SKM-1 (cell line): ENCODE measurements at regions not wholly inside any gene's neighbourhood (a gene's known extent, or its start where the extent isn't known, plus 50 kb on each side); places are given as distances from the start of the nearest gene placed in this dataset.

Experiments
- DNase-seq: peaks from one replicate; lab custom pipeline; 2025; ENCODE audit not compliant: unreplicated experiment; lab: John Stamatoyannopoulos, UW

DNA sequence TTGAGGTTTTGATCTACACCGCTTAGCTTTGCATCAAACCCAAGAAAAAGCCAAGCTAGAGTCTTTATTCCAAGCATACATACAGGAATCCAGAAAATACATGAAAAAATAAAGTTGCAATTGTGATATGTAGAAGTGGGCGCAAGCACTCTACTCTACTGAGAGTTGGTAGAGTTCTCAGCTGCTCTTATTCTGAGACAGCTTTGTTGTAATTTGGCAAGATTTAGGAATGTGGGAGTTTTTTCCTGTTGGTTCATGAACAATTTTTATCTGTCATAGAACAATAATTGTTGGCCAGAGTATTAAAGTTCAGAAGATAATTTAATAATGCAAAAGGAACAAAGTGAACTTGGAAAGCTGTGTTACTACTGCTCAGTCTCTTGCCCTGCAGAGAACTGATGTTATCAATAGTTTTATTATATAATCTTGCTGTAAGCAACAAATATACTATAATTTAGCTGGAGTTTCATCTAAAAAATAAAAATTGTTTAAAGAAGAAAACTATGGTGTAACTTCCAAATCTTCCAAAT is 302.0 kb upstream of the RND3 start:
- DNase-seq, result no peak

DNA sequence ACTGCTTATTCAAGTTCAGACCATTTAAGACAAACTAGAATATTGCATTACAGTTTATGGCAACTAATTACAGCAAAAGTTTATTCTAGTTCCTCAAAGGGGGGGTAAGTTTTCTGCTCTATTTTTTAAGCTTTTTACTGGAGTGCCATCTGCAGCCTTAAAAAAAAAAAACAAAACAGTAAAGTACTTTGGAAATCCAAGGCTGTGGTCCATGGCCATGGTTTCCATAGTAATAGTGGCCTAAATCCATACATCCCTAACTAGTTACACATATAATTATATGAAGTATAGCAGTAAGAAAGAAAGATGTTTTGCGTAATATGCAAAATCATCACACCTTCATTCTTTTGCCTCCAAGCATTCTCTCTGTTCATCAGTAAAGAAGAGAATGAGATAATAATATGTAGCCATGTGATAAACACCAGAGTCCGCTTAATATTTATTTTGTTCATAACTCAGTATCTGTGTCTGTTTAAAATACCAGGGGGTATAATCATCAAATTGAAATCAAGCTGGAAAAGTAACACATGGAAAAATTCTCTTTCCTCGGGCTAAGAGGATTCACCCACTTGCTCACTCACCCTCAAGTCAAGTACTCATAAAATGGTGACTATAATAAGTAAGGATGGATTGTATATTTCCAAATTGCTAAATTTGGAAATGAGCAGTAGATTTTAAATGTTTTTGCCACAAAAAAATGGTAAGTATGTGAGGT is 301.1 kb upstream of the RND3 start:
- DNase-seq, result no peak

- no peak for DNase-seq
These were observed 300.1 kb upstream of the RND3 start for GRCh38 chr2:150787353-150788093.

DNA sequence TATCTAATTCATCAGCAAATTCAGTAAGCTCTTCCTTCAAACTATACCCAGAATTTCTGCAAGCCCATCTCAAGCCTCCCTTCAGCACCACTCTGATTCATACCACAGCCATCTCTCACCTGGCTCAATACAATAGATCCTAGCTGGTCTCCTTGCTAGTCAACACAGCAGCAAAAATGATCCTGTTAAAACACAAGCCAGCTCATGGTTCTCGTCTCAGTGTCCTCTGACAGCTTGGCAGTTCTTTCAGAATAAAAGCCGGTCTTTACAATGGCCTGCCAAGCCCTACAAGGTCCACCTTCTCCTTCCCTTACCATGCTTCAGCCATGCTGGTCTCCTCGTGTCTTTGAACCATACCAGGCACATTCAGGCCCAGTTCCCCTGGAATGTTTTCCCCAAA is 296.9 kb upstream of the RND3 start:
- no peak for DNase-seq

GRCh38 chr2:150783896-150784295 is 296.4 kb upstream of the RND3 start:
- DNase-seq, result no peak

GRCh38 chr2:150783015-150783414 is 295.5 kb upstream of the RND3 start:
- no peak for DNase-seq

GRCh38 chr2:150782613-150783012 is 295.1 kb upstream of the RND3 start:
- DNase-seq, result no peak

- no peak for DNase-seq
These were observed 293.7 kb upstream of the RND3 start for GRCh38 chr2:150781142-150781541.

GRCh38 chr2:150778828-150779227 is 291.4 kb upstream of the RND3 start:
- no peak for DNase-seq

DNA sequence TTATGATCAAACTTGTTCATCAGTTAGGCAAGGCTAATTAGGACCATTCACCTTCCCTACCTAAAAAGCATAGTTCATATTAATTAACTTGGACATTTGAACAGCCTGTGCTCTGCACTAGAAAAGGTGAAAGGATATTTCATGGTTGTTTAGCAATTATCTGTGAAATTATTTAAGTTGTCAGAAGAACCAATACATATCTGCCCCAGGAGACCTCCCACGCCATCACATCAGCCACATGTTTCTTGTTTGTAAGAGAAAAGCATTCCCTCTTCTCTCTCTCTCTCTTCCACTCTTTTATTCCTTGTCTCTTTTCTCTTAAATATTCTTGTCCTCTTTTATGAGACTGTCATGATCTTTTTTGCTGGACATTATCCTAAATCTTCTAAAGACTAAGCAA is 282.0 kb upstream of the RND3 start:
- DNase-seq, result no peak

- no peak for DNase-seq
These were observed 280.7 kb upstream of the RND3 start for GRCh38 chr2:150767991-150768746.

- no peak for DNase-seq
These were observed 275.1 kb upstream of the RND3 start for GRCh38 chr2:150762571-150762970.

DNA sequence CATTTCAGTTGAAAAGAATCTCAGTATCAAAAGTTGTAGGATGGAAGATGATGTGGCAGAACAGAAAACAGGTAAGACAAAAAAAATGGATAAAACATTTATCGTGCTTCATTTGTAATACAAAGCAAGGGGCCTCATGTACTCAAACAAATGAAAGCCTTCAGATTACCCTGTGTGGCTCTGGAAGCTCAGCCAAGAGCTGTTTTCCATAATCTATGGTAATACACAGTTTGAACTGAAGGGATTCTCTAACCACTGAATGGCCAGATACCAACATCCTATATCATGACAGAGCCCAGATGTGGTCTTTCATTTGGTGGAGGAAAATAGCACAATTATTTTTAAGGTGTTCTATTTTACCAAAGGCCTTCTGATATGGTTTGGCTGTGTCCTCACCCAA is 272.1 kb upstream of the RND3 start:
- no peak for DNase-seq

GRCh38 chr2:150759106-150759505 is 271.6 kb upstream of the RND3 start:
- DNase-seq, result no peak

DNA sequence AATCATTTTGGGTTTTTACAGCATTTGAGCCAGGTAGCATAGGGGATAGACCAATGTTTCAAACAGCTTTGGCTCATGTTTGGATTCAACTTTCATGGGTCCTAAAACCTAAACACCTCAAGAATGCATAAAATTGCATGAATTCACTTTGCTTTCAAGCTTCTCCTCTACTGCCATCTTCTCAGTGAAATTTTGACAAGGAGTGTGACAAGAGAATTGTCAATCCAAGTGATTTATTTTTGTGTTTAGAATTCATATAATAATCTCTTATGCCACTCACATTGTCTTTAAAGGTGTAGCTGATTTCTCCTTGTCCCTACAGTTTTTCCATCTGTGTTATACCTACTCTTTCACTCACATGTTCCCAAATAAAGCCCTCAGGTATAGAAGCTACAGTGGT is 264.8 kb upstream of the RND3 start:
- no peak for DNase-seq

DNA sequence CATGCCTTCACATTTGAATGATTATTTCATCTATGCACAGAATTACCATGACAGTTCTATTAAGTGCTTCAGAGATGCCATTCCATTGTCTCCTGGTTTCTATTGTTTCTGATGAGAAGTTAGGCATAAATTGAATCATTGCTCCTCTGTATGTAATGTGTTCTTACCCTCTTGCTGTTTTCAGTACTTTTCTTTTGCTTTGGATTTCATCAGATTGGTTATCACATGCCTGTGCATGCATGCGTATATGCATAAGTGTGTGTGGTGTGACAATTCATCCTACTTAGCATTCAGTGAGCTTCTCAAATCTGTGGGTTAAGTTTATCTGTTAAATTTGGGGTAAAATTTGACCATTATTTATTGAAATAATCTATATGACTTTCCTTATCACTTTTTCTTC is 263.3 kb upstream of the RND3 start:
- no peak for DNase-seq

- no peak for DNase-seq
These were observed 254.6 kb upstream of the RND3 start for GRCh38 chr2:150742094-150742493.

DNA sequence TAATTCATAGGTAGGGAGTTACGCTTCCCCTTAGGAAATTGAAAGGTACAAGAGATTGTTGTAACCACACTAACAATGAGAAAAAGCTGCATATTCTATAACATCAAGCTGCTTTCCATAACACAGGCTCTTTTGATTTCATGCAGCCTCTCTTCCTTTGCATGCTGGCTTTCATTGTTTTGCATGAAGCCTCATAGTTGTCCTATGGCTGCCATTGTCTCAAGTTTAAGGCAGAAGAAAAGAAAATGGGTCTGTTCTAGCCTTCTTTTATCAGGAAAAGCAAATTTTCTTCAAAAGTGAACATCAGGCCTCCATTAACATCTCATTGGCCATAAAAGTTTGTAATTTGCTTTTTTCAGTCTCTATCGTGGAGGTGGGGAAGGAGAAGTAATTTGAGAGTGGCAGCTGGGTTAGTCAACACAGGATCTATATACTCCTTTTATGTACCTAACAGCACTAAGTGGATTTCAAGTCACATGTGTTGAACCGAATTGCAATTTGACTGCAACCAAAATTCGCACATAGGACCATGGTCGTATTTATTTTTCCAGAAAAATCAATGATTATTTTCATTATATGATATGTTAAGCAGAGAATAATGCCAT is 248.5 kb upstream of the RND3 start:
- no peak for DNase-seq

GRCh38 chr2:150733051-150733618 is 245.7 kb upstream of the RND3 start:
- DNase-seq, result no peak

- no peak for DNase-seq
These were observed 245.0 kb upstream of the RND3 start for GRCh38 chr2:150732491-150732890.

GRCh38 chr2:150732064-150732463 is 244.6 kb upstream of the RND3 start:
- DNase-seq, result no peak
